ENCODE measurements at regions not wholly inside any gene's neighbourhood (a gene's known extent, or its start where the extent isn't known, plus 50 kb on each side); places are given as distances from the start of the nearest gene placed in this dataset.
"Not testable (repeated sequence)": the region's sequence is repeated elsewhere in the genome, so short reads cannot be mapped to it uniquely, and the experiment has no call there.

GRCh38 chr1:189217646-189218045 is 1260.0 kb downstream of the BRINP3 start:
- no peak for TF ChIP-seq CTCF (IDR thresholded peaks at IDR 0.05; ENCODE audit: insufficient read depth, missing control alignments)
- FAIRE-seq (no peak), DNase-seq (ENCODE audit: insufficient read length, low spot score) (no peak)

GRCh38 chr1:189220750-189221149 is 1256.9 kb downstream of the BRINP3 start:
- peak; percentile 18 for TF ChIP-seq CTCF (IDR thresholded peaks at IDR 0.05; ENCODE audit: insufficient read depth, missing control alignments)
- no peak for DNase-seq (ENCODE audit: insufficient read length, low spot score)
- FAIRE-seq, result no peak

GRCh38 chr1:189225794-189226145 is 1251.9 kb downstream of the BRINP3 start:
- FAIRE-seq; DNase-seq (ENCODE audit: insufficient read length, low spot score): not testable (repeated sequence)

- no peak for DNase-seq (ENCODE audit: insufficient read length, low spot score)
- TF ChIP-seq CTCF (IDR thresholded peaks at IDR 0.05; ENCODE audit: insufficient read depth, missing control alignments), result no peak
- no peak for FAIRE-seq
Measured at GRCh38 chr1:189226779-189227178, 1250.9 kb downstream of the BRINP3 start.

- FAIRE-seq, result no peak
- DNase-seq (ENCODE audit: insufficient read length, low spot score), result no peak
- no peak for TF ChIP-seq CTCF (IDR thresholded peaks at IDR 0.05; ENCODE audit: insufficient read depth, missing control alignments)
Measured at GRCh38 chr1:189237008-189237407, 1240.7 kb downstream of the BRINP3 start.

- TF ChIP-seq CTCF (IDR thresholded peaks at IDR 0.05; ENCODE audit: insufficient read depth, missing control alignments), result no peak
- DNase-seq (ENCODE audit: insufficient read length, low spot score), result no peak
- FAIRE-seq, result no peak
Measured at GRCh38 chr1:189253601-189254350, 1223.9 kb downstream of the BRINP3 start.

GRCh38 chr1:189261128-189261527 is 1216.5 kb downstream of the BRINP3 start:
- FAIRE-seq; DNase-seq (ENCODE audit: insufficient read length, low spot score): not testable (repeated sequence)

- FAIRE-seq (no peak), DNase-seq (ENCODE audit: insufficient read length, low spot score) (no peak)
- TF ChIP-seq CTCF (IDR thresholded peaks at IDR 0.05; ENCODE audit: insufficient read depth, missing control alignments), result no peak
Measured at GRCh38 chr1:189269011-189269410, 1208.7 kb downstream of the BRINP3 start.

Data from D721Med (cell line).